D721Med (cell line): ENCODE measurements at regions not wholly inside any gene's neighbourhood (a gene's known extent, or its start where the extent isn't known, plus 50 kb on each side); places are given as distances from the start of the nearest gene placed in this dataset.

ENCODE experiments used
- DNase-seq: peaks from one replicate; pipeline ENCODE4 v3.0.0; 2011; ENCODE audit warnings: low spot score; ENCODE audit not compliant: insufficient read length
- FAIRE-seq: peaks from 2 replicates; lab custom pipeline; 2011; peaks lifted over from hg19 to GRCh38; lab: Jason Lieb, UNC
- TF ChIP-seq, protein P1 (sequence below): IDR thresholded peaks from 2 replicates; pipeline ENCODE4 v1.5.1; 2012; ENCODE audit warnings: mild to moderate bottlenecking, control low read depth; ENCODE audit not compliant: insufficient read depth; ENCODE audit errors: missing control alignments

- TF ChIP-seq, protein P1, sequence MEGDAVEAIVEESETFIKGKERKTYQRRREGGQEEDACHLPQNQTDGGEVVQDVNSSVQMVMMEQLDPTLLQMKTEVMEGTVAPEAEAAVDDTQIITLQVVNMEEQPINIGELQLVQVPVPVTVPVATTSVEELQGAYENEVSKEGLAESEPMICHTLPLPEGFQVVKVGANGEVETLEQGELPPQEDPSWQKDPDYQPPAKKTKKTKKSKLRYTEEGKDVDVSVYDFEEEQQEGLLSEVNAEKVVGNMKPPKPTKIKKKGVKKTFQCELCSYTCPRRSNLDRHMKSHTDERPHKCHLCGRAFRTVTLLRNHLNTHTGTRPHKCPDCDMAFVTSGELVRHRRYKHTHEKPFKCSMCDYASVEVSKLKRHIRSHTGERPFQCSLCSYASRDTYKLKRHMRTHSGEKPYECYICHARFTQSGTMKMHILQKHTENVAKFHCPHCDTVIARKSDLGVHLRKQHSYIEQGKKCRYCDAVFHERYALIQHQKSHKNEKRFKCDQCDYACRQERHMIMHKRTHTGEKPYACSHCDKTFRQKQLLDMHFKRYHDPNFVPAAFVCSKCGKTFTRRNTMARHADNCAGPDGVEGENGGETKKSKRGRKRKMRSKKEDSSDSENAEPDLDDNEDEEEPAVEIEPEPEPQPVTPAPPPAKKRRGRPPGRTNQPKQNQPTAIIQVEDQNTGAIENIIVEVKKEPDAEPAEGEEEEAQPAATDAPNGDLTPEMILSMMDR: no peak
- DNase-seq (no peak), FAIRE-seq (no peak)
Measured at GRCh38 chr20:59520814-59521213, 83.5 kb upstream of the PHACTR3 start.

GRCh38 chr20:59525500-59526241, 78.7 kb upstream of the PHACTR3 start:
- FAIRE-seq (no peak), DNase-seq (peak; percentile 37)
- TF ChIP-seq, protein P1: peak; percentile 94

DNA sequence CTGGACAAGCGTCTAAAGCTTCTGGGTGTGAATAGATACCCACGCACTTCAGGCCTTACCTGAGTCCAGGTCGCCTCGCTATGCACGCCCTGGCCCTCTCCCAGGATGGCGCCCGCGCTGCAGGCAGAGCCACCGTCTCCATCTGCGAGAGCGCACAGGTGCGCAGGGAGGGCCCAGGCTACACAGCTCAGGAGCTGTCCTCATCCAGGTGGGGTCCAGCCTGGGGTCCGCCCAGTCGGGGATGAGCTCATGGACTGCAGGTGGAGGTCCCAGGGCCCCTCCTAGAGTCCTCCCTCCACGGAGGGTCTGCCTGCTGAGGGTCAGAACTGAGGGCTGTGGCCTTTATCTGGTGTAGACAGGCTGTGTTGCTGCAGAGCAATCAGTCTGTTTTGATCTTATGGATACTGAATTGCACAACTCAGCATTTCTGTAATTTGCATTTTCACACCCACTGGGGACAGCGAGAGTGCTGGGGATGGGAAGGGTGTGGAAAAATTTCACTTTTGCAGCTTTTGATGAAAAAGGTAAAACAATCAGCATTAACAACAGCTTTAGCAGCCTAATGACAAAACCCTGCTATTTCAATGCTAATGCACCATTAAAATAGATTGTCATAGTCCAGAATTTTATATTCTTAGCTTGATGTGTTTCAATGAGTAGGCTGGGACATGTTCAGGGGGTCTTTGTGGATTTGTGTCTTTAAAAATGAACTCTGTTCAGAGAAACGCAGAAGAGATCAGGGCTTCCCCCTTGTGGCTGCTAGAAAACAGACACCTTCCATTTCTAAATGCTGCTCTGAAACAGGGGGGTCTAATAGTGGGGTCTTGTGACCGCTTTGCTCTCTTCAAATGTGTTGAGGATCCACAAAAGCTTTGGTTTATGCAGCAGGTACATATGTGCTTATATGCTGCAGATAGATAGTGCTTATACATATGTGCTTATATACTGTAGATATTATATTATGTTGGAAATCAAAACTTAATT, 77.8 kb upstream of the PHACTR3 start:
- TF ChIP-seq, protein P1: peak; percentile 23
- no peak for DNase-seq
- no peak for FAIRE-seq

- FAIRE-seq (no peak), DNase-seq (no peak)
- TF ChIP-seq, protein P1: no peak
Measured at GRCh38 chr20:59530782-59531181, 73.6 kb upstream of the PHACTR3 start.

DNA sequence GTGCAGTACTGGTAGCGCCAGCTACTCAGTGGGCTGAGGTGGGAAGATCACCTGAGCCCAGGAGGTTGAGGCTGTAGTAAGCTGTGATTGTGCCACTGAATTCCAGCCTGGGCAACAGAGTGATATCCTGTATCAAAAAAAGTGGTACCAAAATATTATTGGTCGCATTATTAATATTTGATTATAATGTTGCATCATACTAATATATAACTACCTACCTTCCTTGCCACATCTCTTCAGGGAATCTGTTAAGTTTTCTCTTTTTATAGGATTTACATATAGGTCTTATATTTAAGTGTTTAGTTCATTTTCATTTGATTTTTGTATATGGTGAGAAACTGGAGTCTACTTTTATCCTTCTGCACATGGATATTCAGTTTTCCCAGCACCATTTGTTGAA, 66.3 kb upstream of the PHACTR3 start:
- TF ChIP-seq, protein P1: no peak
- FAIRE-seq (no peak), DNase-seq (no peak)

- TF ChIP-seq, protein P1: no peak
- DNase-seq (no peak), FAIRE-seq (no peak)
Measured at GRCh38 chr20:59547596-59547995, 56.7 kb upstream of the PHACTR3 start.
